Vagina (tissue), 2 donors: ENCODE measurements at regions not wholly inside any gene's neighbourhood (a gene's known extent, or its start where the extent isn't known, plus 50 kb on each side); places are given as distances from the start of the nearest gene placed in this dataset.

ENCODE experiments used
- POLR2A ChIP-seq, 2 donors: fragments of 450-650 bp; IDR thresholded peaks; one replicate each; pipeline ENCODE4 v1.6.1; 2017; ENCODE audit warnings: antibody characterized with exemption in 2 of 2, mild to moderate bottlenecking in 2 of 2, moderate library complexity in 2 of 2
- TF ChIP-seq, protein P1 (sequence below), 3 experiments: fragments of 450-650 bp in 2 of 3; fragments of 200-600 bp in 1 of 3; sonication (generic) in 1 of 3; IDR thresholded peaks; one replicate each; pipeline ENCODE4 v1.5.1; 2017 to 2019; ENCODE audit warnings: antibody characterized with exemption in 3 of 3, mild to moderate bottlenecking in 2 of 3, moderate library complexity in 2 of 3

DNA sequence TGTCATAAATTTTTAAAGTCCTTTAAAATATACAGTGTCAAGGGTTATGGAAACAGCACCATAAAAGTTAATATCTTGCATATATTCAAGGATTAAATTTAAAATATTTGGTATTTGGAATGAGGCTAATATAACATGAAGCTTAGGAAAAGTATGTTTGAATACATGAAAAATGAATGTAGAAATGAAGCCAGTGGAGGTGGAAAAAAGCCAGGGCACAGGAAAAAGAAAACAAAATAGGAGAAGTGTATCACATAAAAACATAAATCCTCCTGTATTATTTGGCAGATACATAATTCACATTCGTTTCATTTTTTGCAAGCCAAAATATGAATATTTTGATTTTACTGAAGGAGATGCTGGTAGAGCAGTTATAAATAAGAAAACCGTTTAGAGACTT is 587.0 kb upstream of the ZNF608 start:
- TF ChIP-seq, protein P1, sequence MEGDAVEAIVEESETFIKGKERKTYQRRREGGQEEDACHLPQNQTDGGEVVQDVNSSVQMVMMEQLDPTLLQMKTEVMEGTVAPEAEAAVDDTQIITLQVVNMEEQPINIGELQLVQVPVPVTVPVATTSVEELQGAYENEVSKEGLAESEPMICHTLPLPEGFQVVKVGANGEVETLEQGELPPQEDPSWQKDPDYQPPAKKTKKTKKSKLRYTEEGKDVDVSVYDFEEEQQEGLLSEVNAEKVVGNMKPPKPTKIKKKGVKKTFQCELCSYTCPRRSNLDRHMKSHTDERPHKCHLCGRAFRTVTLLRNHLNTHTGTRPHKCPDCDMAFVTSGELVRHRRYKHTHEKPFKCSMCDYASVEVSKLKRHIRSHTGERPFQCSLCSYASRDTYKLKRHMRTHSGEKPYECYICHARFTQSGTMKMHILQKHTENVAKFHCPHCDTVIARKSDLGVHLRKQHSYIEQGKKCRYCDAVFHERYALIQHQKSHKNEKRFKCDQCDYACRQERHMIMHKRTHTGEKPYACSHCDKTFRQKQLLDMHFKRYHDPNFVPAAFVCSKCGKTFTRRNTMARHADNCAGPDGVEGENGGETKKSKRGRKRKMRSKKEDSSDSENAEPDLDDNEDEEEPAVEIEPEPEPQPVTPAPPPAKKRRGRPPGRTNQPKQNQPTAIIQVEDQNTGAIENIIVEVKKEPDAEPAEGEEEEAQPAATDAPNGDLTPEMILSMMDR (IDR thresholded peaks at IDR 0.05), result no peak
- TF ChIP-seq POLR2A (IDR thresholded peaks at IDR 0.05), result no peak
